HG02798 (cell line): ENCODE measurements at regions not wholly inside any gene's neighbourhood (a gene's known extent, or its start where the extent isn't known, plus 50 kb on each side); places are given as distances from the start of the nearest gene placed in this dataset.

Source experiments
- ATAC-seq: cut with Tn5 transposase; IDR thresholded peaks from one replicate; pipeline ENCODE4 v1.9.1; 2021; ENCODE audit warnings: mild to moderate bottlenecking; ENCODE audit not compliant: unreplicated experiment, poor library complexity

- no peak for ATAC-seq
Observed at GRCh38 chr9:79155308-79155707, 416.5 kb upstream of the TLE4 start.

- no peak for ATAC-seq
Observed at GRCh38 chr9:79163544-79163943, 408.2 kb upstream of the TLE4 start.

GRCh38 chr9:79164406-79164805, 407.4 kb upstream of the TLE4 start:
- no peak for ATAC-seq

GRCh38 chr9:79165020-79165780, 406.6 kb upstream of the TLE4 start:
- no peak for ATAC-seq

GRCh38 chr9:79166005-79166404, 405.8 kb upstream of the TLE4 start:
- ATAC-seq = no peak

- ATAC-seq = no peak
Observed at GRCh38 chr9:79170643-79171042, 401.1 kb upstream of the TLE4 start.

- no peak for ATAC-seq
Observed at GRCh38 chr9:79173932-79174331, 397.8 kb upstream of the TLE4 start.

GRCh38 chr9:79176014-79176697, 395.6 kb upstream of the TLE4 start:
- ATAC-seq = no peak

GRCh38 chr9:79184831-79185230, 386.9 kb upstream of the TLE4 start:
- ATAC-seq = no peak

- ATAC-seq = no peak
Observed at GRCh38 chr9:79185866-79186265, 385.9 kb upstream of the TLE4 start.

- ATAC-seq = no peak
Observed at GRCh38 chr9:79189511-79189924, 382.2 kb upstream of the TLE4 start.

GRCh38 chr9:79193001-79193400, 378.8 kb upstream of the TLE4 start:
- ATAC-seq = no peak

- ATAC-seq = no peak
Observed at GRCh38 chr9:79193501-79194223, 378.1 kb upstream of the TLE4 start.

GRCh38 chr9:79195879-79196278, 375.9 kb upstream of the TLE4 start:
- ATAC-seq = no peak

- ATAC-seq = no peak
Observed at GRCh38 chr9:79196606-79197005, 375.2 kb upstream of the TLE4 start.

- no peak for ATAC-seq
Observed at GRCh38 chr9:79200336-79200735, 371.4 kb upstream of the TLE4 start.

- ATAC-seq = no peak
Observed at GRCh38 chr9:79201636-79202035, 370.1 kb upstream of the TLE4 start.

- ATAC-seq = no peak
Observed at GRCh38 chr9:79208791-79209396, 362.9 kb upstream of the TLE4 start.

GRCh38 chr9:79210541-79211243, 361.1 kb upstream of the TLE4 start:
- ATAC-seq = no peak

- ATAC-seq = no peak
Observed at GRCh38 chr9:79213417-79214125, 358.2 kb upstream of the TLE4 start.
